IMR-90 (cell line): ENCODE measurements at regions not wholly inside any gene's neighbourhood (a gene's known extent, or its start where the extent isn't known, plus 50 kb on each side); places are given as distances from the start of the nearest gene placed in this dataset.

Experiments used
- ATAC-seq: fragments of 200-7000 bp; cut with Tn5 transposase; 2 replicates; pipeline ENCODE4 v1.9.1; 2020; ENCODE audit warnings: low read depth, mild to moderate bottlenecking, moderate library complexity
- BruUV-seq: library from RNA; stranded (reverse); fragments of 400-500 nt; replicated peaks from 2 replicates; lab custom pipeline; 2021; lab: Mats Ljungman, UMichigan
- CTCF ChIA-PET: fragments of 300-600 bp; formaldehyde crosslinking; extraction: SDS; loops from one replicate; lab custom pipeline; 2021; ENCODE audit warnings: antibody characterized with exemption; lab: Yijun Ruan, JAX
- POLR2A ChIA-PET: fragments of 300-600 bp; sonication (Branson Sonifier 250); formaldehyde crosslinking; loops from one replicate; lab custom pipeline; 2022; ENCODE audit warnings: antibody characterized with exemption; ENCODE audit not compliant: unreplicated experiment; lab: Charles Lee
- DNase-seq: peaks from one replicate; pipeline ENCODE4 v3.0.0; 2013
- H2AFZ ChIP-seq: replicated peaks from 2 replicates; pipeline ENCODE3; 2013; ENCODE audit warnings: low read length, mild to moderate bottlenecking; ENCODE audit not compliant: poor library complexity
- H2AK5ac ChIP-seq: 2 replicates; pipeline ENCODE4 v1.6.1; 2013; ENCODE audit warnings: low read depth, low read length, inconsistent platforms
- H2AK9ac ChIP-seq: replicated peaks from 2 replicates; pipeline ENCODE3; 2013; ENCODE audit warnings: mild to moderate bottlenecking, low read depth, low read length, moderate library complexity; ENCODE audit not compliant: poor library complexity
- H2BK120ac ChIP-seq: 2 replicates; pipeline ENCODE4 v1.6.1; 2013; ENCODE audit warnings: low read depth, low read length, inconsistent platforms
- H2BK15ac ChIP-seq: 3 replicates; pipeline ENCODE4 v1.6.1; 2013; ENCODE audit warnings: low read depth, low read length, inconsistent platforms
- H2BK20ac ChIP-seq: 2 replicates; pipeline ENCODE4 v1.6.1; 2013; ENCODE audit warnings: low read depth, mild to moderate bottlenecking, inconsistent platforms, low read length, moderate library complexity
- H2BK5ac ChIP-seq: 2 replicates; pipeline ENCODE4 v1.6.1; 2013; ENCODE audit warnings: mild to moderate bottlenecking, low read depth, low read length, inconsistent platforms; ENCODE audit not compliant: poor library complexity, severe bottlenecking
- H3K14ac ChIP-seq: replicated peaks from 2 replicates; pipeline ENCODE4 v1.6.1; 2013; ENCODE audit warnings: low read depth, low read length, inconsistent platforms
- H3K18ac ChIP-seq: 2 replicates; pipeline ENCODE4 v1.6.1; 2013; ENCODE audit warnings: low read depth, low read length, control low read depth
- H3K23ac ChIP-seq: 2 replicates; pipeline ENCODE4 v1.6.1; 2013; ENCODE audit warnings: low read depth, low read length, inconsistent platforms
- H3K27ac ChIP-seq: 2 replicates; pipeline ENCODE4 v1.5.1; 2013; ENCODE audit warnings: mild to moderate bottlenecking, control low read depth, low read length; ENCODE audit not compliant: insufficient read depth
- H3K27me3 ChIP-seq: 2 replicates; pipeline ENCODE4 v1.6.1; 2013; ENCODE audit warnings: low read length; ENCODE audit not compliant: control insufficient read depth, insufficient read depth
- H3K36me3 ChIP-seq: 2 replicates; pipeline ENCODE4 v1.6.1; 2013; ENCODE audit warnings: low read length, mixed read lengths; ENCODE audit not compliant: control insufficient read depth, insufficient read depth
- H3K4ac ChIP-seq: 2 replicates; pipeline ENCODE4 v1.6.1; 2013; ENCODE audit warnings: low read depth, low read length, inconsistent platforms
- H3K4me1 ChIP-seq: 2 replicates; pipeline ENCODE4 v1.6.1; 2013; ENCODE audit warnings: low read length, mixed read lengths; ENCODE audit not compliant: control insufficient read depth, insufficient read depth
- H3K4me2 ChIP-seq: 2 replicates; pipeline ENCODE4 v1.6.1; 2013; ENCODE audit warnings: low read depth, mild to moderate bottlenecking, control low read depth, low read length, moderate library complexity
- H3K4me3 ChIP-seq: 2 replicates; pipeline ENCODE4 v1.5.1; 2013; ENCODE audit warnings: low read depth, mild to moderate bottlenecking, control low read depth, low read length, moderate library complexity; ENCODE audit not compliant: insufficient read depth
- H3K56ac ChIP-seq: 2 replicates; pipeline ENCODE4 v1.6.1; 2013; ENCODE audit warnings: low read length, inconsistent platforms; ENCODE audit not compliant: insufficient read depth; ENCODE audit errors: extremely low read depth
- H3K79me1 ChIP-seq, 2 experiments: 2 replicates each; pipeline ENCODE4 v1.6.1; 2013; ENCODE audit warnings: low read length in 2 of 2, inconsistent platforms in 1 of 2, low read depth in 1 of 2
- H3K9ac ChIP-seq: 2 replicates; pipeline ENCODE4 v1.6.1; 2013; ENCODE audit warnings: low read depth, low read length, control low read depth
- H3K9me1 ChIP-seq: 2 replicates; pipeline ENCODE4 v1.6.1; 2013; ENCODE audit warnings: low read length, inconsistent platforms; ENCODE audit not compliant: insufficient read depth
- H3K9me3 ChIP-seq: 2 replicates; pipeline ENCODE4 v1.6.1; 2013; ENCODE audit warnings: low read length; ENCODE audit not compliant: control insufficient read depth, insufficient read depth
- H4K20me1 ChIP-seq: 2 replicates; pipeline ENCODE4 v1.6.1; 2013; ENCODE audit warnings: low read length, inconsistent platforms; ENCODE audit not compliant: insufficient read depth
- H4K5ac ChIP-seq: 2 replicates; pipeline ENCODE4 v1.6.1; 2013; ENCODE audit warnings: mild to moderate bottlenecking, low read depth, low read length, control low read depth
- H4K8ac ChIP-seq, 2 experiments: 2 replicates each; pipeline ENCODE4 v1.6.1; 2013; ENCODE audit warnings: low read depth in 2 of 2, low read length in 2 of 2, control low read depth in 1 of 2, inconsistent platforms in 1 of 2
- H4K91ac ChIP-seq: 2 replicates; pipeline ENCODE4 v1.6.1; 2013; ENCODE audit warnings: low read depth, low read length, inconsistent platforms; ENCODE audit not compliant: insufficient read depth
- POLR2A ChIP-seq: IDR thresholded peaks from 2 replicates; pipeline ENCODE4 v1.6.1; 2012; ENCODE audit warnings: mild to moderate bottlenecking, low read depth, low read length
- WGBS, 2 experiments: methylation state at CpG; one replicate each; pipeline versions ENCODE4 v1.1.5 to v1.1.7; 2013; ENCODE audit warnings: missing lambda C conversion rate in 2 of 2; ENCODE audit not compliant: insufficient read length in 1 of 2; ENCODE audit errors: extremely low coverage in 2 of 2; 5-methylcytosine and 5-hydroxymethylcytosine counted together
- dilution Hi-C: fragments of 300-500 bp; cut with HindIII; formaldehyde crosslinking; loops from one replicate; pipeline ENCODE4 v1.14.3; 2018; ENCODE audit warnings: low sequenced_read_pairs; ENCODE audit not compliant: unreplicated experiment
- in situ Hi-C: fragments of 300-500 bp; cut with MboI; formaldehyde crosslinking; loops from 3 replicates; pipeline ENCODE4 v1.14.3; 2019; ENCODE audit warnings: low sequenced_read_pairs, inconsistent platforms, mixed read lengths
- intact Hi-C: fragments of 100-400 bp; cut with micrococcal nuclease; formaldehyde crosslinking; loops from 2 replicates; pipeline ENCODE4 v1.10.0; 2022

DNA sequence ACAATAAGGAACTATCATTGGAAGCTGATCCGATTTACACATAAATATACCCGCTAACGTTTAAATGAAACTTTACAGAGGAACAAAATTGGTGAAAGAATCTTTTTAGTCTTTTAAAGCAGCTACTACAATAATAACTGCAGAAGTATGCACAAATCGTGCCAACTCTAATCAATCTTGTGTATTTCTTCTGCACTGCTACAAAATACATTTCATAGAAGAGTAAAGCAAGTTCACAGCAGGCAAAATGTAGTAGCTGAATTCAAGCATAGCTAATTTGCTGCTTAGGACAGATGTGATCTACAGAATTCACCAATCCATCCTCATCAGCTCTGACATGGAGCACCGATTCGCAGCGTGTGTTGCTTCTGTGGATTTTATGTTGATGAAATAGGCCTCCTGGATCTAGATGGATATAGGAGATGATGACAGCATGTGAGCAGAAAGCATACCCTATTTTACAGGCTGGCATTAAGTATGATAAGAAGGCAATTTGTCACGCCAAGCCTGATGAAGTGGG is 367.3 kb upstream of the FGF13 start:
- Histone ChIP-seq H3K27me3 (no peaks in the 10 kb centered on the region), H3K23ac (no peak overlapping the region), H2BK20ac (no peak overlapping the region), H3K4ac (no peak overlapping the region), H4K91ac (no peak overlapping the region), H3K9me3 (no peaks in the 10 kb centered on the region), H4K5ac (no peak overlapping the region), H3K27ac (no peak overlapping the region), H2AFZ (no peak overlapping the region), H3K4me3 (no peak overlapping the region), H2BK120ac (no peak overlapping the region), H2BK15ac (no peak overlapping the region), H3K56ac (no peak overlapping the region), H3K79me1 (no peaks in the 10 kb centered on the region), H3K4me2 (no peak overlapping the region), H2AK9ac (no peak overlapping the region), H2BK5ac (no peak overlapping the region), H4K8ac (no peak overlapping the region), H2AK5ac (no peak overlapping the region), H3K36me3 (no peaks in the 10 kb centered on the region), H3K14ac (no peak overlapping the region), H3K18ac (no peak overlapping the region), H3K9me1 (no peaks in the 10 kb centered on the region), H3K4me1 (no peaks in the 10 kb centered on the region), H4K20me1 (no peaks in the 10 kb centered on the region), H3K9ac (no peak overlapping the region)
- WGBS, 2 experiments = 0% methylated on average over 1 of the region's 8 CpGs; no CpG with 5 or more reads in 1 of the 2 experiments
- BruUV-seq = no TSS peak
- ChIA-PET POLR2A (no interaction called here), CTCF (no interaction called here)
- in situ Hi-C loops = no loop called here
- TF ChIP-seq POLR2A = no peak
- ATAC-seq (no peak), DNase-seq (no peak)
- intact Hi-C loops = no loop called here
- dilution Hi-C loops = no loop called here
